ENCODE measurements at regions not wholly inside any gene's neighbourhood (a gene's known extent, or its start where the extent isn't known, plus 50 kb on each side); places are given as distances from the start of the nearest gene placed in this dataset.

DNA sequence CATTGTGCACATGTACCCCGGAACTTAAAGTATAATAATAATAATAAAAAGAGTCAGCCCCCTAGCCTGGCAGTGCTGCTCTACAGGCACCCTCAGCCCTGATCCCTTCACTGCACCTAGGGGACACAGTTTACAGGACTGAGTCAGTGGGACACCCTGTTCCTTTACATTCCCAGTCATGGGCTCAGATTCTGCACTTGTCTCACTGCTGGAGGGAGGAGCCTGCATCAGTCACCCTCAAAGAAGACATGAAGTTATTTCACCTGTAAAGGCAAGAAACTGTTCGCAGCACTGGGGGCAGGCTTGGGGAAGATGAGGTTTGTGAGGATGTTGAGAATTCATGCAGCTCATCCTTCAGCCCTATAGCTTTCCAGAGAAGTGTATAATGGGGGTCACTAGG lies 50.7 kb upstream of the VPREB1 start:
- no peak for TF ChIP-seq SP1 (IDR thresholded peaks at IDR 0.05; ENCODE audit: low read depth, low read length)
- TF ChIP-seq JUND (IDR thresholded peaks at IDR 0.05; ENCODE audit: low read length): no peak
- TF ChIP-seq, protein P1, sequence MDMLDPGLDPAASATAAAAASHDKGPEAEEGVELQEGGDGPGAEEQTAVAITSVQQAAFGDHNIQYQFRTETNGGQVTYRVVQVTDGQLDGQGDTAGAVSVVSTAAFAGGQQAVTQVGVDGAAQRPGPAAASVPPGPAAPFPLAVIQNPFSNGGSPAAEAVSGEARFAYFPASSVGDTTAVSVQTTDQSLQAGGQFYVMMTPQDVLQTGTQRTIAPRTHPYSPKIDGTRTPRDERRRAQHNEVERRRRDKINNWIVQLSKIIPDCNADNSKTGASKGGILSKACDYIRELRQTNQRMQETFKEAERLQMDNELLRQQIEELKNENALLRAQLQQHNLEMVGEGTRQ (IDR thresholded peaks at IDR 0.05; ENCODE audit: low read length): no peak
- no peak for TF ChIP-seq YY1 (IDR thresholded peaks at IDR 0.05; ENCODE audit: low read depth, low read length)
- TF ChIP-seq POLR2AphosphoS5 (IDR thresholded peaks at IDR 0.05; ENCODE audit: low read depth, low read length): no peak
- TF ChIP-seq TAF1 (IDR thresholded peaks at IDR 0.05; ENCODE audit: low read depth, low read length): no peak
- no peak for TF ChIP-seq MAX (IDR thresholded peaks at IDR 0.05)
- TF ChIP-seq, protein P2, sequence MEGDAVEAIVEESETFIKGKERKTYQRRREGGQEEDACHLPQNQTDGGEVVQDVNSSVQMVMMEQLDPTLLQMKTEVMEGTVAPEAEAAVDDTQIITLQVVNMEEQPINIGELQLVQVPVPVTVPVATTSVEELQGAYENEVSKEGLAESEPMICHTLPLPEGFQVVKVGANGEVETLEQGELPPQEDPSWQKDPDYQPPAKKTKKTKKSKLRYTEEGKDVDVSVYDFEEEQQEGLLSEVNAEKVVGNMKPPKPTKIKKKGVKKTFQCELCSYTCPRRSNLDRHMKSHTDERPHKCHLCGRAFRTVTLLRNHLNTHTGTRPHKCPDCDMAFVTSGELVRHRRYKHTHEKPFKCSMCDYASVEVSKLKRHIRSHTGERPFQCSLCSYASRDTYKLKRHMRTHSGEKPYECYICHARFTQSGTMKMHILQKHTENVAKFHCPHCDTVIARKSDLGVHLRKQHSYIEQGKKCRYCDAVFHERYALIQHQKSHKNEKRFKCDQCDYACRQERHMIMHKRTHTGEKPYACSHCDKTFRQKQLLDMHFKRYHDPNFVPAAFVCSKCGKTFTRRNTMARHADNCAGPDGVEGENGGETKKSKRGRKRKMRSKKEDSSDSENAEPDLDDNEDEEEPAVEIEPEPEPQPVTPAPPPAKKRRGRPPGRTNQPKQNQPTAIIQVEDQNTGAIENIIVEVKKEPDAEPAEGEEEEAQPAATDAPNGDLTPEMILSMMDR (IDR thresholded peaks at IDR 0.05; ENCODE audit: control extremely low read depth in 1 of 3, insufficient read depth in 1 of 3, low read depth in 1 of 3, low read length in 3 of 3): no peak
- TF ChIP-seq RBBP5 (IDR thresholded peaks at IDR 0.05; ENCODE audit: borderline replicate concordance, low read depth, low read length): no peak
- no peak for TF ChIP-seq CEBPB (IDR thresholded peaks at IDR 0.05; ENCODE audit: low read depth, low read length)
- no peak for TF ChIP-seq CHD1 (IDR thresholded peaks at IDR 0.05; ENCODE audit: low read depth, low read length)
